Middle frontal gyrus (tissue), 1 donor: ENCODE measurements at regions not wholly inside any gene's neighbourhood (a gene's known extent, or its start where the extent isn't known, plus 50 kb on each side); places are given as distances from the start of the nearest gene placed in this dataset.
A peak's percentile ranks its signal among the peaks of the same experiment; 100 is the strongest.
"Not testable (repeated sequence)": the region's sequence is repeated elsewhere in the genome, so short reads cannot be mapped to it uniquely, and the experiment has no call there.

ENCODE experiments used
- DNase-seq: peaks from one replicate; pipeline ENCODE4 v3.0.0-alpha.2; 2015; ENCODE audit warnings: low spot score; ENCODE audit errors: extremely low spot score

- no peak for DNase-seq
Measured at GRCh38 chr3:115385774-115386730, 237.3 kb upstream of the GAP43 start.

- DNase-seq = peak; percentile 49
Measured at GRCh38 chr3:115388166-115388565, 235.1 kb upstream of the GAP43 start.

- DNase-seq = no peak
Measured at GRCh38 chr3:115388811-115389210, 234.5 kb upstream of the GAP43 start.

- DNase-seq = no peak
Measured at GRCh38 chr3:115396801-115397200, 226.5 kb upstream of the GAP43 start.

GRCh38 chr3:115397433-115397832 lies 225.9 kb upstream of the GAP43 start:
- DNase-seq = no peak

GRCh38 chr3:115398506-115398905 lies 224.8 kb upstream of the GAP43 start:
- no peak for DNase-seq

- no peak for DNase-seq
Measured at GRCh38 chr3:115399750-115400149, 223.6 kb upstream of the GAP43 start.

GRCh38 chr3:115401298-115401697 lies 222.0 kb upstream of the GAP43 start:
- no peak for DNase-seq

GRCh38 chr3:115401851-115402501 lies 221.3 kb upstream of the GAP43 start:
- DNase-seq = no peak

- no peak for DNase-seq
Measured at GRCh38 chr3:115402651-115403050, 220.7 kb upstream of the GAP43 start.

GRCh38 chr3:115403786-115404185 lies 219.5 kb upstream of the GAP43 start:
- no peak for DNase-seq

- no peak for DNase-seq
Measured at GRCh38 chr3:115409596-115409995, 213.7 kb upstream of the GAP43 start.

GRCh38 chr3:115414610-115415009 lies 208.7 kb upstream of the GAP43 start:
- DNase-seq = not testable (repeated sequence)

GRCh38 chr3:115415246-115415996 lies 207.9 kb upstream of the GAP43 start:
- no peak for DNase-seq

- no peak for DNase-seq
Measured at GRCh38 chr3:115418583-115418982, 204.7 kb upstream of the GAP43 start.

- DNase-seq = no peak
Measured at GRCh38 chr3:115420086-115420485, 203.2 kb upstream of the GAP43 start.

- no peak for DNase-seq
Measured at GRCh38 chr3:115423170-115423569, 200.1 kb upstream of the GAP43 start.

GRCh38 chr3:115428841-115429240 lies 194.5 kb upstream of the GAP43 start:
- no peak for DNase-seq

GRCh38 chr3:115436767-115437301 lies 186.5 kb upstream of the GAP43 start:
- DNase-seq = no peak

- DNase-seq = no peak
Measured at GRCh38 chr3:115438799-115439198, 184.5 kb upstream of the GAP43 start.

GRCh38 chr3:115445559-115445958 lies 177.8 kb upstream of the GAP43 start:
- no peak for DNase-seq

- no peak for DNase-seq
Measured at GRCh38 chr3:115448851-115449250, 174.5 kb upstream of the GAP43 start.
